HG03135 (cell line): ENCODE measurements at regions not wholly inside any gene's neighbourhood (a gene's known extent, or its start where the extent isn't known, plus 50 kb on each side); places are given as distances from the start of the nearest gene placed in this dataset.
"Not testable (repeated sequence)": the region's sequence is repeated elsewhere in the genome, so short reads cannot be mapped to it uniquely, and the experiment has no call there.

Experiments used
- ATAC-seq: cut with Tn5 transposase; IDR thresholded peaks from one replicate; pipeline ENCODE4 v1.9.1; 2021; ENCODE audit warnings: mild to moderate bottlenecking, moderate library complexity; ENCODE audit not compliant: unreplicated experiment

DNA sequence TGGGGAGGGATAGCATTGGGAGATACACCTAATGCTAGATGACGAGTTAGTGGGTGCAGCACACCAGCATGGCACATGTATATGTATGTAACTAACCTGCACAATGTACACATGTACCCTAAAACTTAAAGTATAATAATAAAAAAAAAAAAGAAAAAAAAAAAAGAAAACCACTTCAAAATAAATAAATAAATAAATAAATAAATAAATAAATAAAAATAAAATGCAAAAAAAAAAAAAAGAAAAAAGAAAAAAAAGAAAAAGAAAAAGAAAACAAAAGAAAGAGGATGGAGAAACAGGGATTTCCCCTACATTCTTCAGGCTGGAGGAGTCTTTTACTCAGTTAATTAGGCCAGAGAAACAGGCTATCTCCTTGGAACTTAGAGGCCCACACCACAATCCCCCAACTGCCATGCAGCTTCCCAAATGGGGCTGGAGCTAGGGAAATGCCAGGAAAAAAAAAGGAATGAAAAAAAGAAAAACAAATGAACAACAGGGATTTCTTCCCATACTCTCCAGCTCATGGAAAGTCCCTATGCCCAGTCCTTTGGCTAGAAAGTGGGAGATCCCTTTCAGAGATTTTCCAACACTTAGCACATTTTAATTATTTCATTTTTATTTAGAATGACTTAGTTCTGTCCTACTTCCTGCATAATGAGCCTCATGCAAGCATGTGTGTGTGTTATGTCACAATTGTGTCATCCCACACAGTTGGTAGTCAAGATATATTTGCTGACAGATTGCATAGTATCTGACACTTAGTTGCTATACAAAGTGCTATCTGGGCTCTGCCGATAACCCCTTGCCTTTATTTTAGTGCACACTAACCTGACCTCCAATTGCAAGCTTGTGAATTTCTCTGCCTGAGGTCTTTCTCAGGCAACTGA is 486.4 kb downstream of the PLPP3 start:
- ATAC-seq: no peak

DNA sequence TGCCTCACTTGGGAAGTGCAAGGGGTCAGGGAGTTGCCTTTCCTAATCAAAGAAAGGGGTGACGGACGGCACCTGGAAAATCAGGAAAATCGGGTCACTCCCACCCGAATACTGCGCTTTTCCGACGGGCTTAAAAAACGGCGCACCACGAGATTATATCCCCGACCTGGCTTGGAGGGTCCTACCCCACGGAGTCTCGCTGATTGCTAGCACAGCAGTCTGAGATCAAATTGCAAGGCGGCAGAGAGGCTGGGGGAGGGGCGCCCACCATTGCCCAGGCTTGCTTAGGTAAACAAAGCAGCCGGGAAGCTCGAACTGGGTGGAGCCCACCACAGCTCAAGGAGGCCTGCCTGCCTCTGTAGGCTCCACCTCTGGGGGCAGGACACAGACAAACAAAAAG is 489.5 kb downstream of the PLPP3 start:
- ATAC-seq: not testable (repeated sequence)

GRCh38 chr1:56084246-56084645 is 495.1 kb downstream of the PLPP3 start:
- ATAC-seq: no peak

DNA sequence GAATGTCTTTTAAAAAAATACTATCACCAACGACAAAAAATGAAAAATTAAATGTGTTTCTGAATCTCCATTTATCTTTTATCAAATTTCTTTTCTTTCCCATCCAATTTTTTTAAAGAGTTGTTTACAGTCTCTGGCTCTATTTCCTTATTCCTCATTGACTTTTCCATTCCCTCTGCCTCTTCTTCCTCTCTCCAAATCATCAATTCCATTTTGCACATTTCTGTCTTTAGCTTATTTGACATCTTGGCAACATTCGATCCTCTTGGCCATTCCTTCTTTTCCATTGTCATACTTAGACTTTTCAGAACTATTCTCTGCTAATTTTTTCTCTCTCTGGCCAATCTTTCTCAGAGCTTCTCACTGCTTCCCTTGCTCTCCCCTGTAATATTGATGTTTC is 497.6 kb downstream of the PLPP3 start:
- ATAC-seq: no peak

DNA sequence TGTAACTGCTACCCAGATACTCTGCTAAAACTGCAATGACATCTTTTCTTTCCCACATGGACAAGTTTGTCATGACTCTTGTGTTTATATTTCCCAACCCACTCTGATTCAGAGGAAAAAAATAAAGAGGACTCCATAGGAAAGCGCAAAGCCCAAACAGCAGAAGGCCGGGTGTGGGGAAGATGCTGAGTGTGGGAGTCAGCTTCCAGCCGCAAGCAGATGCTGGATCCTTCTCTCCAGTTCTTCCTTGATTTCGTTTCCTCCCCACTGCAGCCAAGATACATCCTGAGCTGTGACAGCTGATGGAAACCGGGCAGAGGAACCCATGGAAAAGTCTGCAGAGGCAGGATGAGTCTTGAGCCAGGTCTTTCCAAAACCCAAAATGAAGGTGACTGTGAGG is 498.2 kb downstream of the PLPP3 start:
- no peak for ATAC-seq

GRCh38 chr1:56080123-56080522 is 499.2 kb downstream of the PLPP3 start:
- no peak for ATAC-seq

DNA sequence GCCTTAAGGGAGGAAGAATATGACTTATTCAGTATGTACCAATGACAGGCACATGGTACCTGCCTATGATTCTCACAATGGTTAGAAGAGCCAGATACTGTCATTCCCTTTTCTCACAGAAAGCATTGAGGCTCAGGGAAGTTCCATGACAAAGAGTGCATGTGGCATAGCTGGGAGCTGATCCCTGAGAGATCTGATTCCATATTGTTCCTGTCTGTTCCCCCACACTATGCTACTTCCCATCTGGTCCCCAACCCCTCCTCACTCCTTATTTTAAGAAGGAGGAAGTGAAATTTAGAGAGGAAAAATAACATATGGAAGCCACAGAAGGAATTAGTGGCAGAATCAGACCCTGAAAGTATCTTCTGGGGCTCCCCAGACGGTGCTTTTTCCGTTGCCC is 500.0 kb downstream of the PLPP3 start:
- ATAC-seq: no peak

DNA sequence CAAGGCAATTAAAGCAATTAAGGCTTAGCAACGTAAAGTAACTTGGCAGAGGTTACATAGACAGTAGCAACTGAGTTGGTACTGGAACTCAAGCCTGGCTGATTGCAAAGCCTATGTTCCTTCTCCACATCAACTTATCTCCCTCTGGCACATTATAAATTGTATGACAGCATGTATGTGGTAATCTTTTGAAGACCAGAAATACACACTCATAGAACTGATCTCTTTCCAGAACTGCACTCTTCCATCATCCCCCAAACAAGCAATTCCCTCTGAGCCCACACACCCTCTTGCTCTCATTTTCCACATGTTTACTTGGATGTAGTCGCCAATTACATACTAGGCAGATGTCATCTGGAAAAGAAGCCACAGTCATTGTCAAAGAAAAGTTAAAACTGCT is 502.2 kb downstream of the PLPP3 start:
- no peak for ATAC-seq

DNA sequence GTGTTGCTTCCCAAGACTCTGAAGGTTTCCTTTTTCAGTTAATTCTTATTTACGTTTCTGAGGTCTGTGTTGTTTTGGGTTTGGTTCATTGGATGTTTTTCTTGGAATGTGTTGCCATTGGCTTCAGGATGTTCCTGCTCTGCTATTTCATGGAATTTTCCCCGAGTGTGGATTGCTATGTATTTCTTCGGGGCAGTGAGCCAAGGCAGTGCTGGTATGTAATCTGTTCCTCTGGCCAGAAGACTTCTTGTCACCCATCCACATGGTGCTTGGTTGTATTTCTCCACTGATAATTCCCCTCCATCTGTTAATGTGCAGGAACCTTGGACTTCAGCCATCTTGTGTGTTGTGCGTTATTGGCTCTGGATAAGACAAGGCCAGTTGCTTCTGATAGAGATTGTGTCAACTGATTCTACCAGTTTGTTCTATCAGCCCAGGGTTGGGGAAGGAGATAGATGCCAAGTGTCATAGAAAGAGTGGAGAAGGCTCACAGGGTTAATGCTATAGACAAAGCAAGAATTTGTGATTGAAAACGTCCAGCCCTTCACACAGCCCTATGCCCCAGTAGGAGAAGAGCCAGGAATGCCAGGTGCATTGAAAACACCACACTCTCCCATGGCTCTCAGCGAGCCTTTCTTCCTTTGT is 505.2 kb downstream of the PLPP3 start:
- ATAC-seq: no peak

- no peak for ATAC-seq
Measured at GRCh38 chr1:56073614-56074006, 505.8 kb downstream of the PLPP3 start.

DNA sequence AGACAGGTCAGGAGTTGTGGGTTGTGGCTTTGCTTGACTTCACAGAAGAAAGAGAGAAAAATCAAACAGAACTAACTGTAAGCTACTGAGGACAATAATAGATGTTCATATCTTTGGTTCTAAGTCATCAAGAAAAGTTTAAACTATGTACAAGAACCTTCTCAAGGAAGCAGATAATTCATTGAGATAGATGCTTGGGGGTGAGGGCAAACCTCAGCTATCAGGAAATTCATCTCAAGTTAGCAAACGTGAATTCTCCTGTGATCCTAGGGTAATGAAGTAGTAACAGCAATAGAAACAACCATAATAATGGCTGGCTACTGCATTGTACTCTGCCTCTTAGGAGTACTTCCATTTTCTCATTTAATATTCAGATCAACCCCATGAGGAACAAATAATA is 506.2 kb downstream of the PLPP3 start:
- ATAC-seq: no peak

DNA sequence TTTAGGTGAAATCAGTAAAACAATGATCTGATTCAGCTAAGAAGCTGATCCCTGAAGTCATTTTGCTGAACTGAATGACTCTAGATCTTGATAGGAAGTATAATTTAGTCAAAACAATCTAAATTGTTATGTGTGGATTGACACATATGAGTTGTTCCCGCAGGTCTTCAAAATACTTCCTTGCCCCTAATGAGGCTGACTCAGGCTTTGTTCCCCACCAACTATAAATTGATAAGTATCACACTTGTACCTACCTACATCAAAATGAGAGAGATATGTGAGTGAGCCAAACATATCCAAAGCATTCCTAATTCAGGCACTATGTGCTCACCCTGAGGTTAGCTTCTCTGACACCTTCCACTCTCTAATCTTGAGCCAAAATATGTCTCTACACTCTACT is 507.1 kb downstream of the PLPP3 start:
- ATAC-seq: no peak

DNA sequence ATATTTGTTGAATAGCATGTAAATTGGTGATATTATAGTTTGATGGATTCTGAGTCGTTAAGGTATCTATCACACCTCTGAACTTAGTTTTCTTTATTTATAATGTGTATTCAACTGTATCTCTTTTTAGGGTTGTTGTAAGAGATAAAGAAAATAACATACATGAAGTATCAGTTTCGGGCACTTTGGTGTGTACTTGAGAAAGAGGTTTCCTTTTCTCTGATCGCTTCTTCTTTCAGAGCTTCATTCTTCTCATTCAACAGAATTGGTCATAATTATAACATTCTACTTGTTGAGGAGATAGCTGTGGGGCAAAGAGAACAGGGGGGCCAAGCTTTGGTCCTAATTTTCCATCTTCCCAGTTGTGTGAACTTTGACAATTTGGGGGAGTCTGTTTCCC is 508.0 kb downstream of the PLPP3 start:
- ATAC-seq: no peak

- no peak for ATAC-seq
Measured at GRCh38 chr1:56070601-56071000, 508.8 kb downstream of the PLPP3 start.

GRCh38 chr1:56069824-56070223 is 509.5 kb downstream of the PLPP3 start:
- no peak for ATAC-seq

DNA sequence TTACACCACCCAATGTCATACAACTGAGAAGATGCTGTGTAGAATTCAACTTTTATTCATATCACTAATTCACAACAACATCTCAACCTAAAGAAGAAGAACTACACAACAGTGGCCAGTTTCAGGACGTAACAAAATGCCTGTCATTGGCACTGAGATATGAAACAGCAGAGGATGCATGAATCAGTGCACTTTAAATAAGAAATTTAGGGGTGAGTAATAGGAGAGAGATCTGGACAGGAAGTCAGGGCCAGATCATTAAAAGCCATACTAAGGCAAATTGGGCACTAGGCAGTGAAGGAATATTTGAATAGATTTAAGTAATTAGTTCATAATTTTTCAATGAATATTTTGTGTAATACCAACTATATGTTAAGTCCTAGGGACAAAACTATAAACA is 510.5 kb downstream of the PLPP3 start:
- ATAC-seq: no peak

DNA sequence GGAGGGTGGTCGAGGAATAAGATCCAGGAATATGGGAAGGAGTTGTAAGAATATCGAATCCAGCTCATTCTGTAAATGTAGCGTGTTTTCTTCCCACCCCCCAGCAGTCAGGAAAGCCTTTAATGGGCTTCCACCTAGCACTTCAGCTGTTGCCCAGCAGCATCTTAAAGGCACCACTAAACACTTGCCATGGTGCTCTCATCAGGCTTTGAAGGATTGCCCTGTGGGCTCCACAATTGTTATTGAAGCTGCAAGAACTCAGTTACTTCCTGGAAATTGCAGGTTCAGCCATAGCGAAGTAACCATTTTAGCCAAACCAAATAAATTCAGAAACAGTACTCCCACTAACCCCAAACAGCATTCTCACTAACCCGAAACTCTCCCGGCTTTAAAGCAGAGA is 511.2 kb downstream of the PLPP3 start:
- ATAC-seq: no peak

DNA sequence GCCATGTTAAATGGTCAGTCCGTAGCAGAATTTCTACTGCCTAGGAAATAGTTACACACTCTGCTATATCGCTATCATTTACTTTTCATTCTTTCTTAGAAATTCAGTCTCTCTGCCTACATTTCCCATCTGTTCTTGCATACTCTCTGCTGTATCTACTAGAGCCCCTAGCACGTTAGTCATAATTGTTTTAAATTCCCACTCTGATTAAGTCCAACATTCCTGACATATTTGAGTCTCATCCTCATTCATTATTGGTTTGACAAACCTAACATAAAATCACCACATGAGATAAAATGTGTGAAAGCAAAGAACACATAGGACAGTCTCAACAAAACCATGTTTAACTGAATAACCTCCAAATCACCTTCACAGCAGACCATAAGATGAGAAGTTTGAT is 513.6 kb downstream of the PLPP3 start:
- ATAC-seq: no peak

DNA sequence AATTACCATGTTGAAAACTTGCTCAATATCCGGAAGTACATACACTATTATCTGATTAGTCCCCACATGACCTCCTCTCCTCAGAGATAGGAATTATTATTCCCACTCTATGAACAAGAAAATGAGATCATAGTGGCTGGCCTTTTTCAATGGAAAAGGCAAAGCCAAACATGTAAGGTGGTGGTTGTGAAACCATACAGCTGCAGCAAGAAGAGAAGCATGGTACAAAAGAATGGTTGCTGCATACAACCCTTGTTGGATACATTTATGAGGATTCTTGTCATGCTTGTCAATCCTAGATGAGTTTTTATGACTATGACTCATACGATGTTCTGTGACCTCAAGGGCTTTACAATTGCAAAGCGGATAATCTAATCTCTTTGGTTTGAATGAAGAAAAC is 514.7 kb downstream of the PLPP3 start:
- no peak for ATAC-seq

- no peak for ATAC-seq
Measured at GRCh38 chr1:56063461-56063860, 515.9 kb downstream of the PLPP3 start.

DNA sequence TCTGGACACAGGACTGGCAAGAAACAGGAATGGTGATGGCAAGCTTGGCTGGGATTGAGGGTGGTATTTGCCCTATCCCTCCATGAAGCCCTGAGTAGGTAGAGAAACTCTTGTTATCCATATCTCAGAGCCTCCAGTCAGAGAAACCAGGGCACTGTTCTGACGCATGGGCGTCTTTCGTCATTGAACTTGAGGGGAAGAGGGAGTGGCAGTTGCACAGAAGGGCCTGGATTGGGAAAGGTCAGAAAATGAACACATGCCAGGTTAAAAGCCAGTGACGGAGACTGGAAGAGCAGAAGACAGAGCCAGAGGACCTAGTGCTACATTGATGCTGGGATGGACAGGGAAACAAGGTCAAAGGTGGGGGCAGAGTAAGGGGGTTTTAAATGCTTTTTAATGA is 516.7 kb downstream of the PLPP3 start:
- no peak for ATAC-seq

GRCh38 chr1:56061824-56062223 is 517.5 kb downstream of the PLPP3 start:
- ATAC-seq: no peak

DNA sequence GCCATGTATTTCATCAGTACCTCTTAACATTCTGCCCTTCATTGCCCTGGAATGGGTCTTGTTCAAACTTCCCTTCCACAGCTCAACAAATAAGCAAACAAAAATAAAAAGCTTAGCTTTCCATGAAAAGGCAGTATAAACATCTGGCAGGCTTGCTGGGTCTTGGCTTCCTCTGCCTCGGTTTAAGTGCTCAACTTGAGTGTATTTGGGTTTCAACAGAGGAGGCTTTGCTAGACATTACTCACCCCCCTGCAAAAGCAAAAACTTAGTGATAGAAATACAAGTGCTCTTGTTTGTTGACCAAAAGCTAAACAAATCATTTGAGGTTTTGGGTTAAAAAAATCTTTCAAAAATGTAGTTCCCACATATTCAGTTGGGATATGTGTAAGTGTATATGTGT is 518.5 kb downstream of the PLPP3 start:
- ATAC-seq: no peak
